ENCODE measurements at regions not wholly inside any gene's neighbourhood (a gene's known extent, or its start where the extent isn't known, plus 50 kb on each side); places are given as distances from the start of the nearest gene placed in this dataset.
"Not testable (repeated sequence)": the region's sequence is repeated elsewhere in the genome, so short reads cannot be mapped to it uniquely, and the experiment has no call there.

DNA sequence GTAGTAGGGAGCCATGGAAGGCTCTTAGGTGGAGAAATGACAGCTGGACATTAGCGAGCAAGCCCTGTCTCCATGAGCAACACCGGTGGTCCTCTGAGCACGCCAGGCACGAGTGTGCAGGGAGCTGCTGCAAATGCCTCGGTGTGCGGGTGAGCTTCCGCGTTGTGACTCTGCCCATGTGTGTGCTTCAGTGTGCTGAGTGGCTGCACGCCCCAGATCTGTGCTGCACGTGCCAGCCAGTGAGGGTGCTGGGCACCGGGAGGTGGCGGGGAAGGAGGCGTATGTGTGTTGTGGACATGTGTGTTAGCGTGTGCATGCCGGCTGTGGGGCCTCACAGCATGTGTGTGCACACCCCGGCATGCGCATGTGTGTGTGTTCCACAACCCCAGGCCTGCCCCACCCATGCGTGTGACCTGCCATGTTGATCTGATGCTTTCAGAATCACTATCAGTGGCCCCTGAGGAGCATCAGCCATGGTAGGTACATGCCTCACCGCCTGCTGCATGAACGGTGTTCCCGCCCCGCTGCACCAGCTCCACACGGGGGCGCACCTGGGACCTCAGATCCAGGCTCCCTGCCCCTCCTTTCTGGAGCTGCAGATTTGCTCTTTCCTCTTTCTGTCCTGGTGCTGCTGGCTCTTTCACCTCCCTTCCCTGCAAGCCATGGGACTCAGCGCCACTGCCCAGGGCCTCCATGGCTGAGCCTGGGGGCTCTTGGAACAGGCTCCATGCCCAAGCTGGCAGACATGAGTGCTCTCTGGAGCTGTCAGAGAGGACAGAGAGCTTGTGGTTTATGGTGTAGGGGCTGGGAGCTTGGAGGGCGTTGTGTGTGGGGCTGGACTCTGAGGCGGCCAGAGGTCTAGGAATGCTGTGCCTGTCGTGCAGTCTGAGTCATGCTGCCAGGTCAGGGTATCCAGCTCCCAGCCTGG lies 169.4 kb downstream of the TBC1D2B start:
- H2AFZ ChIP-seq (ENCODE audit: low read depth, low read length), result no peak overlapping the region
- no peak overlapping the region for H3K27ac ChIP-seq (ENCODE audit: low read length)
- no peak overlapping the region for H3K4me2 ChIP-seq (ENCODE audit: low read length)
- H3K36me3 ChIP-seq (ENCODE audit: insufficient read depth, low read length), result no peaks in the 10 kb centered on the region
- no peaks in the 10 kb centered on the region for H3K9me2 ChIP-seq (ENCODE audit: insufficient read depth, low read length)
- no peaks in the 10 kb centered on the region for H3F3A ChIP-seq (ENCODE audit: insufficient read depth, low read length, poor library complexity, severe bottlenecking)
- no peaks in the 10 kb centered on the region for H3K79me2 ChIP-seq (replicated peaks; ENCODE audit: insufficient read depth, low read length)
- H3K27me3 ChIP-seq (ENCODE audit: insufficient read depth, low read depth, low read length), result no peaks in the 10 kb centered on the region
- no peak overlapping the region for H3K4me3 ChIP-seq (ENCODE audit: low read length)
- no peak overlapping the region for H3K9ac ChIP-seq (ENCODE audit: low read length)
- H4K20me1 ChIP-seq (ENCODE audit: insufficient read depth), result no peaks in the 10 kb centered on the region
- TF ChIP-seq TAF1 (IDR thresholded peaks at IDR 0.05; ENCODE audit: low read depth) (no peak), RAD21 (conservative IDR thresholded peaks at IDR 0.05) (no peak), MXI1 (conservative IDR thresholded peaks at IDR 0.05; ENCODE audit: poor library complexity, severe bottlenecking) (no peak), SMC3 (conservative IDR thresholded peaks at IDR 0.05; ENCODE audit: poor library complexity) (no peak)
- TF ChIP-seq, protein P1, sequence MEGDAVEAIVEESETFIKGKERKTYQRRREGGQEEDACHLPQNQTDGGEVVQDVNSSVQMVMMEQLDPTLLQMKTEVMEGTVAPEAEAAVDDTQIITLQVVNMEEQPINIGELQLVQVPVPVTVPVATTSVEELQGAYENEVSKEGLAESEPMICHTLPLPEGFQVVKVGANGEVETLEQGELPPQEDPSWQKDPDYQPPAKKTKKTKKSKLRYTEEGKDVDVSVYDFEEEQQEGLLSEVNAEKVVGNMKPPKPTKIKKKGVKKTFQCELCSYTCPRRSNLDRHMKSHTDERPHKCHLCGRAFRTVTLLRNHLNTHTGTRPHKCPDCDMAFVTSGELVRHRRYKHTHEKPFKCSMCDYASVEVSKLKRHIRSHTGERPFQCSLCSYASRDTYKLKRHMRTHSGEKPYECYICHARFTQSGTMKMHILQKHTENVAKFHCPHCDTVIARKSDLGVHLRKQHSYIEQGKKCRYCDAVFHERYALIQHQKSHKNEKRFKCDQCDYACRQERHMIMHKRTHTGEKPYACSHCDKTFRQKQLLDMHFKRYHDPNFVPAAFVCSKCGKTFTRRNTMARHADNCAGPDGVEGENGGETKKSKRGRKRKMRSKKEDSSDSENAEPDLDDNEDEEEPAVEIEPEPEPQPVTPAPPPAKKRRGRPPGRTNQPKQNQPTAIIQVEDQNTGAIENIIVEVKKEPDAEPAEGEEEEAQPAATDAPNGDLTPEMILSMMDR (IDR thresholded peaks at IDR 0.05; ENCODE audit: poor library complexity, severe bottlenecking), result no peak
- no peaks in the 10 kb centered on the region for H3K9me3 ChIP-seq (ENCODE audit: low read length)

DNA sequence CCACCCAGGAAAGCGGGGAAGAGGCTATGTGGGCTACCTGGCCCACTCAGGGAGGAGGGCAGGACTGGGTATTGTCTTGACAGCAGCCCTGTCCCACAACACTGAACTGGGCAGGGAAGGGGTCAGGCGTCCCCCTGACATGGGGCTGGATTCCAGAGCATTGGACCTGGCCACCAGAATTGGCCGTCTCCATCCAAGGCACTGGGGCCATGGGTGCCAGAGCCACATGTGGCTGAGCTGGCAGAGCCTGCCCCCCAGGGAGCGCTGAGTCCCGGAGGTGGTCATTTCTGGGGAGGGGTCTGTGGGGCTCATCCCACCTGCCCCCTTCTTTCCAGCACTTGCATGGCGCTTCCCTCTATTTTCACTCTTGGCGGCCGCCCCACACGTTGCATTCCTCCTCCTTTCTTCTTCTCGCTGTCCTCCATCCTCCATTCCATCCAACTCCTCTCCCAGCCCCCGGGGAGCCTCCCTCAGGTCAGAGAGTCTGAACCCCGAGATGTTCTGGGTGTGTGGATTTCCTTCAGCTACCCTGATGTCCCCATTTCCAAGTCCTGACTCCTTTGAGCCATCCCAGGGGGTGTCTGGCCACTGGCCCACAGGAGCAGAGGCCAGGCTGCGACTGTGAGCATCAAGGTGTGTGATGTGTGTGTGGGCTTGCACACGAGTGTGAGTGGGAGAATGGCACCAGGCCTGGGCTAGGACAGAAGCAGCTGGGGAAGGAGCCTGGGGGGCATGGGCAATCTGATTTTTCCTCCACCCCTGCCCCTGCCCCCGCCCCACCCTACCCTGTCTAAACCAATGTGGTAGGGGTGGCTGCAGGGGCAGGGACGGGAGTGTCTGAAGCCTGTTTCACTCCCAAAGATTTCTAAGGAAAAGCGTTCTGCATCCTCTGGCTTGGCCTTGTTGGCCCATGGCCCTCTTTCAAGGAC lies 171.2 kb downstream of the TBC1D2B start:
- not testable (repeated sequence) for H3K9me2 ChIP-seq (ENCODE audit: insufficient read depth, low read length); H3K9me3 ChIP-seq (ENCODE audit: low read length); H3K4me3 ChIP-seq (ENCODE audit: low read length); H4K20me1 ChIP-seq (ENCODE audit: insufficient read depth); H3K27me3 ChIP-seq (ENCODE audit: insufficient read depth, low read depth, low read length); H2AFZ ChIP-seq (ENCODE audit: low read depth, low read length); H3F3A ChIP-seq (ENCODE audit: insufficient read depth, low read length, poor library complexity, severe bottlenecking); H3K79me2 ChIP-seq (replicated peaks; ENCODE audit: insufficient read depth, low read length); H3K9ac ChIP-seq (ENCODE audit: low read length); H3K4me2 ChIP-seq (ENCODE audit: low read length); H3K27ac ChIP-seq (ENCODE audit: low read length); H3K36me3 ChIP-seq (ENCODE audit: insufficient read depth, low read length)

DNA sequence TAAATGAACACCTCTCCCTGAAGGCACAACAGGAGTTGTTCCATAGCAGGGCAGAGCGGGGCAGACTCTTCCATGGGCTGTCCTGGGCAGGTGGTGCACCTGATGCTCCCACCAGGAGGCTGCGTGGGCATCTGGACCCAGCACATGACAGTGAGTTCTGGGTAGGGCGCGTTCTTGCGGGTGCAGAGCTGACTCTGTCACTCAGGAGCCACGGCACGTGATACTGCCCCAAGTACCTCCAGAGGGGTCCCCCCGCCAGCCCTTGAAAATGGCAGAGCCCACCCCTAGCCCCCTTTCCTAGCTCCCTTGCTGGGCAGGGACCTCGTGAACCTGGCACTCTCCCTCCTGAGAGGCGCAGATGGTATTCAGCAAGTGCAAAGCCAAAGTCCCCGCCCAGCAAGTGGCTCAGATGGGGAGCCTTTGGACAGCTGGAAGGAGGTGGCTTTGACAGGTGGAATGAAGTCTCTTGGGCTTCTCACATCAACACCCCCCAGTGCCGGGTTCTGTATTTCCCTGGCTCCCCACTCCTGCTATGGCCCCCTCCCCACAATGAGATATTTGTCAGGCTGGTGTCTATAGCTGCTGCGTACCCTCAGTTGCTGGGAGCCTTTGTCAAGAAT lies 172.1 kb downstream of the TBC1D2B start:
- Histone ChIP-seq H3F3A (ENCODE audit: insufficient read depth, low read length, poor library complexity, severe bottlenecking) (no peaks in the 10 kb centered on the region), H3K9me3 (ENCODE audit: low read length) (no peaks in the 10 kb centered on the region)

More for the DNA sequence above, 172.1 kb downstream of the TBC1D2B start:
- no peaks in the 10 kb centered on the region for H3K9me2 ChIP-seq (ENCODE audit: insufficient read depth, low read length)
- H3K9ac ChIP-seq (ENCODE audit: low read length), result no peak overlapping the region
- no peaks in the 10 kb centered on the region for H3K79me2 ChIP-seq (replicated peaks; ENCODE audit: insufficient read depth, low read length)
- H3K4me3 ChIP-seq (ENCODE audit: low read length), result no peak overlapping the region
- H4K20me1 ChIP-seq (ENCODE audit: insufficient read depth), result no peaks in the 10 kb centered on the region
- TF ChIP-seq SMC3 (conservative IDR thresholded peaks at IDR 0.05; ENCODE audit: poor library complexity) (no peak), EZH2 (IDR thresholded peaks at IDR 0.05; ENCODE audit: borderline replicate concordance, insufficient read depth, low read length, poor library complexity, severe bottlenecking) (no peak), EP300 (conservative IDR thresholded peaks at IDR 0.05; ENCODE audit: poor library complexity, severe bottlenecking) (no peak), RAD21 (conservative IDR thresholded peaks at IDR 0.05) (no peak), POLR2AphosphoS5 (IDR thresholded peaks at IDR 0.05) (no peak)
- TF ChIP-seq, protein P2, sequence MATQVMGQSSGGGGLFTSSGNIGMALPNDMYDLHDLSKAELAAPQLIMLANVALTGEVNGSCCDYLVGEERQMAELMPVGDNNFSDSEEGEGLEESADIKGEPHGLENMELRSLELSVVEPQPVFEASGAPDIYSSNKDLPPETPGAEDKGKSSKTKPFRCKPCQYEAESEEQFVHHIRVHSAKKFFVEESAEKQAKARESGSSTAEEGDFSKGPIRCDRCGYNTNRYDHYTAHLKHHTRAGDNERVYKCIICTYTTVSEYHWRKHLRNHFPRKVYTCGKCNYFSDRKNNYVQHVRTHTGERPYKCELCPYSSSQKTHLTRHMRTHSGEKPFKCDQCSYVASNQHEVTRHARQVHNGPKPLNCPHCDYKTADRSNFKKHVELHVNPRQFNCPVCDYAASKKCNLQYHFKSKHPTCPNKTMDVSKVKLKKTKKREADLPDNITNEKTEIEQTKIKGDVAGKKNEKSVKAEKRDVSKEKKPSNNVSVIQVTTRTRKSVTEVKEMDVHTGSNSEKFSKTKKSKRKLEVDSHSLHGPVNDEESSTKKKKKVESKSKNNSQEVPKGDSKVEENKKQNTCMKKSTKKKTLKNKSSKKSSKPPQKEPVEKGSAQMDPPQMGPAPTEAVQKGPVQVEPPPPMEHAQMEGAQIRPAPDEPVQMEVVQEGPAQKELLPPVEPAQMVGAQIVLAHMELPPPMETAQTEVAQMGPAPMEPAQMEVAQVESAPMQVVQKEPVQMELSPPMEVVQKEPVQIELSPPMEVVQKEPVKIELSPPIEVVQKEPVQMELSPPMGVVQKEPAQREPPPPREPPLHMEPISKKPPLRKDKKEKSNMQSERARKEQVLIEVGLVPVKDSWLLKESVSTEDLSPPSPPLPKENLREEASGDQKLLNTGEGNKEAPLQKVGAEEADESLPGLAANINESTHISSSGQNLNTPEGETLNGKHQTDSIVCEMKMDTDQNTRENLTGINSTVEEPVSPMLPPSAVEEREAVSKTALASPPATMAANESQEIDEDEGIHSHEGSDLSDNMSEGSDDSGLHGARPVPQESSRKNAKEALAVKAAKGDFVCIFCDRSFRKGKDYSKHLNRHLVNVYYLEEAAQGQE (IDR thresholded peaks at IDR 0.05; ENCODE audit: borderline replicate concordance), result no peak
- no peak overlapping the region for H3K27ac ChIP-seq (ENCODE audit: low read length)
- no peak overlapping the region for H3K4me2 ChIP-seq (ENCODE audit: low read length)
- no peak overlapping the region for H2AFZ ChIP-seq (ENCODE audit: low read depth, low read length)
- H3K36me3 ChIP-seq (ENCODE audit: insufficient read depth, low read length), result no peaks in the 10 kb centered on the region
- no peaks in the 10 kb centered on the region for H3K27me3 ChIP-seq (ENCODE audit: insufficient read depth, low read depth, low read length)

Measured in neural cell (in vitro differentiated cells).